ENCODE measurements at regions not wholly inside any gene's neighbourhood (a gene's known extent, or its start where the extent isn't known, plus 50 kb on each side); places are given as distances from the start of the nearest gene placed in this dataset.
"Not testable (repeated sequence)": the region's sequence is repeated elsewhere in the genome, so short reads cannot be mapped to it uniquely, and the experiment has no call there.

GRCh38 chr11:98770046-98770445 lies 250.7 kb upstream of the CNTN5 start:
- not testable (repeated sequence) for TF ChIP-seq CTCF (IDR thresholded peaks at IDR 0.05 in 8 of 11, conservative IDR thresholded peaks at IDR 0.05 in 3 of 11); POLR2AphosphoS5 (IDR thresholded peaks at IDR 0.05)
